ENCODE measurements at regions not wholly inside any gene's neighbourhood (a gene's known extent, or its start where the extent isn't known, plus 50 kb on each side); places are given as distances from the start of the nearest gene placed in this dataset.

GRCh38 chr7:85322252-85322651 lies 135.4 kb upstream of the SEMA3D start:
- TF ChIP-seq, protein P1, sequence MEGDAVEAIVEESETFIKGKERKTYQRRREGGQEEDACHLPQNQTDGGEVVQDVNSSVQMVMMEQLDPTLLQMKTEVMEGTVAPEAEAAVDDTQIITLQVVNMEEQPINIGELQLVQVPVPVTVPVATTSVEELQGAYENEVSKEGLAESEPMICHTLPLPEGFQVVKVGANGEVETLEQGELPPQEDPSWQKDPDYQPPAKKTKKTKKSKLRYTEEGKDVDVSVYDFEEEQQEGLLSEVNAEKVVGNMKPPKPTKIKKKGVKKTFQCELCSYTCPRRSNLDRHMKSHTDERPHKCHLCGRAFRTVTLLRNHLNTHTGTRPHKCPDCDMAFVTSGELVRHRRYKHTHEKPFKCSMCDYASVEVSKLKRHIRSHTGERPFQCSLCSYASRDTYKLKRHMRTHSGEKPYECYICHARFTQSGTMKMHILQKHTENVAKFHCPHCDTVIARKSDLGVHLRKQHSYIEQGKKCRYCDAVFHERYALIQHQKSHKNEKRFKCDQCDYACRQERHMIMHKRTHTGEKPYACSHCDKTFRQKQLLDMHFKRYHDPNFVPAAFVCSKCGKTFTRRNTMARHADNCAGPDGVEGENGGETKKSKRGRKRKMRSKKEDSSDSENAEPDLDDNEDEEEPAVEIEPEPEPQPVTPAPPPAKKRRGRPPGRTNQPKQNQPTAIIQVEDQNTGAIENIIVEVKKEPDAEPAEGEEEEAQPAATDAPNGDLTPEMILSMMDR (IDR thresholded peaks at IDR 0.05; ENCODE audit: extremely low read depth, missing control alignments) = no peak
- DNase-seq (ENCODE audit: low spot score) = no peak

- TF ChIP-seq, protein P1 (IDR thresholded peaks at IDR 0.05; ENCODE audit: extremely low read depth, missing control alignments) = no peak
- DNase-seq (ENCODE audit: low spot score) = no peak
These were observed 134.0 kb upstream of the SEMA3D start for GRCh38 chr7:85320699-85321476.

DNA sequence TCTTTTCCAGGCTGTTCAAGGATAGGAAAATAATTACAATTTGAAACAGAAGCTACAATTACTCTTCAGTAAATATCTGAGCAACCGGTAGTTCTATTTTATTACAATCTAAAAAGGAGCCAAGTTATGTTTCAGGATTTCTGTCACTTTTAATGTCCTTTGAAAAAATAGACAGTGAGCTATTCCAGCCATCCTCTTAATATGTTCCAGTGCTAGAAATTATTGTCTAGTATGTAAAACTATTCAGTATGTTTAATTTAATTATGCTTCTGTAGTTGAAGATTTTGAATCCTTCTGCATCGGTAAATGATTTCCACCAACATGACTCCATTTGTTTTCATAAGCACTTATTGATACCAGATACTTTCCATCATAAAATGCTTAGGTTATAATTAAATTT lies 129.6 kb upstream of the SEMA3D start:
- TF ChIP-seq, protein P1 (IDR thresholded peaks at IDR 0.05; ENCODE audit: extremely low read depth, missing control alignments) = no peak
- no peak for DNase-seq (ENCODE audit: low spot score)

DNA sequence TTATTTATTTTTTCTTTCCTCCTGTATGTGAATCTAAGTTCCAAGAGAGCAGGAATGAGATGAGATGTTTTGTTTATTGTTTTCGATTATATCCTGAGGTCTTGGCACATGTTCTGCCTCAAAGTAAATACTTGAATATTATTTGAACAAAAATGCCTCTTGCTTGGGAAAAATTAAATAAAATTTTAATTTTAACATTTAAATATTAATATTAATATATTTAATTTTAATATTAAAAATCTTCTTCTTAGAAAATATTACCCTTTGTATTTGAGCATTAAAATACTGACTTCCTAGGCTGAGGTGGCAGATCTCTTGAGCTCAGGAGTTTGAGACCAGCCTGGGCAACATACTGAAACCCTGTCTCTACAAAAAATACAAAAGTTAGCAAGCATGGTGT lies 123.4 kb upstream of the SEMA3D start:
- no peak for DNase-seq (ENCODE audit: low spot score)
- TF ChIP-seq, protein P1 (IDR thresholded peaks at IDR 0.05; ENCODE audit: extremely low read depth, missing control alignments) = no peak

GRCh38 chr7:85306115-85306514 lies 119.3 kb upstream of the SEMA3D start:
- DNase-seq (ENCODE audit: low spot score) = no peak
- TF ChIP-seq, protein P1 (IDR thresholded peaks at IDR 0.05; ENCODE audit: extremely low read depth, missing control alignments) = no peak

DNA sequence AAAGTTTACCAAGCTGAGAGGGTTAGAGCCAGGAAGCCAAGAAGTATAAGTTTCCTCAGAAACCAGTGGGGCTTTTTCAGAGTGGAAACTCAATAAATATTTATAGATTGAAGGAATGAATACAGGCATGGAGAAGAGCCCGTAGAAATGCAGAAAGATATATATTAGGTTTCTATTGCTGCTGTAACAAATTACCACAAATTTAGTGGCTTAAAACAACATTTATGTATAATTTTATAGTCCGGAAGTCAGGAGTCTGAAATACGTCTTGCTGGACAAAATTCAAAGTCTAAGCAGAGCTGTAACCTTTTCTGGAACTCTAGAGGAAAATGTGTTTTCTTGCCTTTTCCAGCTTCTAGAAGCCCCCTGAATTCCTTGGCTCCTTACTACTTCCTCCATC lies 107.3 kb upstream of the SEMA3D start:
- TF ChIP-seq, protein P1 (IDR thresholded peaks at IDR 0.05; ENCODE audit: extremely low read depth, missing control alignments) = no peak
- DNase-seq (ENCODE audit: low spot score) = no peak

DNA sequence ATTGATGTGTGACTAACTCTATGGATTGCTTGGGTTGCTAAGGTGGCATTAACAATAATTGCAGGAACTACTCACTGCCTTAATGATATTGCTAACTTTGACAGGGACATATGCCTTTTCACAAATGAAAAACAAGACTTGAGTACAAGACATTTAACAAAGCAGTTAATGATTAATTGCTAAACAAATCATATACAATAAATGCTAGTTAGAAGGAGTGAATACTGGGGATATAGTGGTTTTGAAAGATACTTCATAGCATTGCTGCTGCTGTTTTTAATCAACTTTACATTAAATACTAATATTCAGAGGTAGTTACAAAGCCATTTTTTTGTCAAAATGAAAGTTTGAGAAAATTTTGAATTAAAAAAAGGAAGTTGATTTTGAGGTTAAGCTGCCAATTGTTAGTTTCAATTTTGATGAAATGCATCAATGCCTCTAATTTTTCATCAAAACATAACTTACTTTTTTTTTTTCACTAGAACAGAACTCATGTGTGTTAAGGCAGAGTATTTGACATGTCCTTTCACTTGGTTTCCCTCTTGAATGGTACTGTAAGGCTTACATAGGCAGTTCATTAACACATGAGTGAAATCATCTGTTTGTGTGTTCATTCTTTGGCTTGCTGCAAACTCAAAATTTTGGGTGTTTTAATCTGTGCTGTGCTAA lies 106.2 kb upstream of the SEMA3D start:
- TF ChIP-seq, protein P1 (IDR thresholded peaks at IDR 0.05; ENCODE audit: extremely low read depth, missing control alignments) = no peak

More for the DNA sequence above, 106.2 kb upstream of the SEMA3D start:
- no peak for DNase-seq (ENCODE audit: low spot score)
